ENCODE measurements at regions not wholly inside any gene's neighbourhood (a gene's known extent, or its start where the extent isn't known, plus 50 kb on each side); places are given as distances from the start of the nearest gene placed in this dataset.

DNA sequence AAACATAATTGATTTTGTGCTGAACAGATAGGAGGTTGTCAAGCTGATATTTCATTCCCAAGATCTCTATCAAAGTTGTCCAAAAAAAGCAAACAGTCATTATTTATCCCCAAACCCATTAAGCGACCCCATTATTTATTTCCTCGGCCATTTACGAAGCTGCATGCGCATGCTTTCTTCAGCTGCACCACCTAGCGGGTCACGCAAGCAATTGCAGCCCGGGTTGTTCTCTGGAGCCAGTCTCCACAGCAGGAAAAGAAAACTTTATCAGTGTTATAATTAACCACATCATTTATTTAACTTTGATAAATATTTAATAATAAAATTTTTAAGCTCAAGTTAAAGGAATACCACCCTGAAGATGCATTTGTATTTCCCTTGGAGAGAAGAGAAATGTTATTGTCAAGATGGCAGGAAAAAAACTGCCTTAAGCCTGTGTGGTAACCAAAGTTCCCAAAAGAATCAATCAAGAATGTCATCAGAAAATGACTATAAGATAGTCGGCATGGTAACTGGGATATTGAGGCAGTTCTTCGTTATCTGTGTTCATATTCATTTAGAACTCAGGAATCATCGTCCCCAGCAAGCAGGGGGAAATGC is 304.7 kb downstream of the FBXO15 start:
- TF ChIP-seq CTCF (IDR thresholded peaks at IDR 0.05; ENCODE audit: poor library complexity), result peak; percentile 98
- TF ChIP-seq EZH2phosphoT487 (IDR thresholded peaks at IDR 0.05; ENCODE audit: low read depth, severe bottlenecking, unreplicated experiment), result no peak

All from hepatocyte (in vitro differentiated cells).